Natural killer cell treated with Interleukin-12 subunit alpha and Interleukin-12 subunit beta and Interleukin-15 and Interleukin-18, amount 100 ng/mL, for 72 hours (primary cell): ENCODE measurements at regions not wholly inside any gene's neighbourhood (a gene's known extent, or its start where the extent isn't known, plus 50 kb on each side); places are given as distances from the start of the nearest gene placed in this dataset.
"Not testable (repeated sequence)": the region's sequence is repeated elsewhere in the genome, so short reads cannot be mapped to it uniquely, and the experiment has no call there.

Experiments
- ATAC-seq, 2 donors: fragments of 150-1000 bp; cut with Tn5 transposase in 1 of 2; sonication (Bioruptor Pico), chemical (Tn5 transposase) in 1 of 2; 2 replicates each; pipeline ENCODE4 v1.10.0; 2021
- DNase-seq: peaks from one replicate; pipeline ENCODE4 v3.0.0; 2022; ENCODE audit warnings: low spot score
- H3K27ac Mint-ChIP-seq, 2 donors: 1 replicate in 1 of 2; 2 replicates in 1 of 2; pipeline ENCODE4 v1.8.0; 2022; ENCODE audit warnings: mixed read lengths in 2 of 2, mild to moderate bottlenecking in 1 of 2, moderate library complexity in 1 of 2
- H3K27me3 Mint-ChIP-seq, 2 donors: 1 replicate in 1 of 2; 2 replicates in 1 of 2; pipeline ENCODE4 v1.8.0; 2022; ENCODE audit warnings: mixed read lengths in 2 of 2
- H3K36me3 Mint-ChIP-seq: one replicate; pipeline ENCODE4 v1.8.0; 2022; ENCODE audit warnings: mixed read lengths
- H3K4me1 Mint-ChIP-seq, 2 donors: 1 replicate in 1 of 2; 2 replicates in 1 of 2; pipeline ENCODE4 v1.8.0; 2022; ENCODE audit warnings: low read depth in 2 of 2, mixed read lengths in 2 of 2, mild to moderate bottlenecking in 1 of 2
- H3K4me3 Mint-ChIP-seq: one replicate; pipeline ENCODE4 v1.8.0; 2022; ENCODE audit warnings: mixed read lengths
- H3K9me3 Mint-ChIP-seq: 2 replicates; pipeline ENCODE4 v1.8.0; 2022; ENCODE audit warnings: mixed read lengths

DNA sequence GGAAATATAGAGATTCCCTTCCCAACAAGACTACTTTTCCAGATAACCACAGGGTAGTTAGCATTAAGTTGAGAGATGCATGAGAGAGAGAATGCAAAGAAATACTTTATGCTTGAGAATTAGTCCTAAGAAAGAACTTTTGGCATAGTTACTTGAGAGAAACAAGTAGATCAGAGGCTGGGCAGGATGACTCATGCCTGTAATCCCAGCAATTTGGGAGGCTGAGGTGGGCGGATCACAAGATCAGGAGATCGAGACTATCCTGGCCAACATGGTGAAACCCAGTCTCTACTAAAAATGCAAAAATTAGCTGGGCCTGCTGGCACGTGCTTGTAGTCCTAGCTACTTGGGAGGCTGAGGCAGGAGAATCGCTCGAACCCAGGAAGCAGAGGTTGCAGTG, 276.5 kb downstream of the SEMA3D start:
- H3K36me3 Mint-ChIP-seq, DNase-seq, H3K27ac Mint-ChIP-seq, H3K4me1 Mint-ChIP-seq, H3K27me3 Mint-ChIP-seq, H3K9me3 Mint-ChIP-seq, ATAC-seq, H3K4me3 Mint-ChIP-seq: not testable (repeated sequence)

DNA sequence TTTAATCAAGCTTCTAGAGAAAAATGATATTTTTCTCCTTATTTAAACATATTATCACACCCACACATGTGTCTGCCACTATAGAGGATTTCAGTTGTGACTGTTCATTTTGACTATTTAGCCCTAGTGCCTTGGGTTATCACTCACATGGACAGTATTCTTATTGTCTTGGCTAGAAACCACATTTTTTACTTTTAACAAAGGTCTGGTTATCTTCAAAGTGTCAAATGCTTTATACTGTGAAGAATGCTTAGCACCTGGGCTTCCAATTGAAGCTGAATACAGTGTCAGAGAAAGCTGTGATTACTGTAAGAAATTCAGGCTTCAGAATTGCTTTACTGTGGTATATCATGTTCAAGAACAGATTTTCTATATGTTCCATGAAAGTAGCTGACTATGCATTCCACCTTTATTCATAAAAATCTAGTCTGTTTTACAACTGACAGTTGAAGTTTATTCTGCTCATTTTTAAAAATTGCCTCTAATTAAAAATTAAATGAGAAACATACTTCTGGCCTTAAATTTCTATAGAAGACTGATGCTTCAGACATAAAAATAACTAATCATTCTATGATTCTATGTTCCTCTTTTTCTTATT, 278.6 kb downstream of the SEMA3D start:
- Mint-ChIP-seq H3K27me3 (no peaks in the 10 kb centered on the region), H3K36me3 (peaks cover 2% of the 10 kb centered on the region), H3K9me3 (peaks cover 10% of the 10 kb centered on the region), H3K27ac (no peak overlapping the region), H3K4me1 (no peaks in the 10 kb centered on the region), H3K4me3 (no peak overlapping the region)
- ATAC-seq (no peak), DNase-seq (no peak)

DNA sequence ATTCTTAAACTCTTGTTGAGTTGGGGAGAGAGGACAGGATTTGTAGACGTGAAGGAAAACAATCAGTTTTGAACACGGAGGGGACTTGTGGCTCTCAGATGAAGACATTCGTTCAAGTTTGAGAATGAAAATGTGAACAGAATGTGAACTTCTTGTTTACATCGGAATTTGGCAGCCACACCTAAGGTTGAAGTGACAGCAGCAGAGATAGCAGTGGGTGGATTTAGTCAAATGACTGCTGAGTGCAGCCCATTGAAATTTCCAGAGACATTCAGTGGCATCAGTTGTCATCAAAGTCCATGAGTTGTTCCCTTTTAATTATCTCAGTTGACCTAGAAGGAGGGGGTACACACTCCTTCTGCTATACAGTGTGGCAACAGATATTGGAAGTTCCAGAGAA, 280.0 kb downstream of the SEMA3D start:
- H3K27ac Mint-ChIP-seq: no peak overlapping the region
- H3K9me3 Mint-ChIP-seq: peaks cover 16% of the 10 kb centered on the region
- no peaks in the 10 kb centered on the region for H3K4me1 Mint-ChIP-seq
- peaks cover 5% of the 10 kb centered on the region for H3K36me3 Mint-ChIP-seq
- DNase-seq: no peak
- no peak for ATAC-seq
- H3K4me3 Mint-ChIP-seq: no peak overlapping the region
- H3K27me3 Mint-ChIP-seq: no peaks in the 10 kb centered on the region

DNA sequence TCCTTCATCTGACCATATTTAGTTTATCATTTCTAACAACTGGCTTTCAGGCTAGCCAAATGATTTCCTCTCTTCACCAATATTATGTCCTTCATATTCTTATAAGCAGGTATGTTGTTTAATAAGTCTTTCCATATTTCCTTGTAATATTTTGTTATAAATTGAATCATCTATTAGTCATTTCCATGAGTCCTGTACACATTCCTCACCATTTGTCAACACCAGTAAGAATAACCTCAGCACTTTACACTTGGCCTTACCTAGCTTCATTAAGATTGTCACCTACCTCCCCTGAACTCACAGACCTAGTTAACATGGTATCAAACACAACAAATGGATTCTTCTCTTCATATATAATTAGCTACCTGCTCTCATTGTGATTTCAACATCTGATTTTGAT, 282.3 kb downstream of the SEMA3D start:
- Mint-ChIP-seq H3K4me1 (no peaks in the 10 kb centered on the region), H3K36me3 (peaks cover 5% of the 10 kb centered on the region), H3K9me3 (peaks cover 11% of the 10 kb centered on the region), H3K27me3 (no peaks in the 10 kb centered on the region), H3K27ac (no peak overlapping the region), H3K4me3 (no peak overlapping the region)
- ATAC-seq (no peak), DNase-seq (no peak)

DNA sequence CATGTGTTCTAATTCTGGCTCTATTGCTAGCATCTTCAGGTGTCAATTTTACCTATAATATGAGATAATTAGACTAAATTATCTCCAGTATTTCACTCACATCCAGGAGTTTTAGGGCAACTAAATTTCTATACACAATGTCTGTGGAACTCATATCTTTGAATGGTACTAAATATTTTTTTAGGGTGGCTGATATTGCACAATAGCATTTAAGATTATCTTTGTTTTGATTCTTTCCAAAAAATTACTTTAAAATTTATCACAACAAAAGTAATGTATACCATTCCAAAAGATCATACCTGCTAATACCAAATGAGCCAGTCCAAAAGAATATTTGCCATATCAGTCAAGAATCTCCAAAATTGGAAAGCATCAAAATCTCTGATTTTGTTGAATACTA, 285.5 kb downstream of the SEMA3D start:
- DNase-seq: no peak
- no peaks in the 10 kb centered on the region for H3K4me1 Mint-ChIP-seq
- no peaks in the 10 kb centered on the region for H3K27me3 Mint-ChIP-seq
- H3K27ac Mint-ChIP-seq: no peak overlapping the region
- H3K9me3 Mint-ChIP-seq: peaks cover 19% of the 10 kb centered on the region
- peaks cover 9% of the 10 kb centered on the region for H3K36me3 Mint-ChIP-seq
- no peak overlapping the region for H3K4me3 Mint-ChIP-seq
- no peak for ATAC-seq

DNA sequence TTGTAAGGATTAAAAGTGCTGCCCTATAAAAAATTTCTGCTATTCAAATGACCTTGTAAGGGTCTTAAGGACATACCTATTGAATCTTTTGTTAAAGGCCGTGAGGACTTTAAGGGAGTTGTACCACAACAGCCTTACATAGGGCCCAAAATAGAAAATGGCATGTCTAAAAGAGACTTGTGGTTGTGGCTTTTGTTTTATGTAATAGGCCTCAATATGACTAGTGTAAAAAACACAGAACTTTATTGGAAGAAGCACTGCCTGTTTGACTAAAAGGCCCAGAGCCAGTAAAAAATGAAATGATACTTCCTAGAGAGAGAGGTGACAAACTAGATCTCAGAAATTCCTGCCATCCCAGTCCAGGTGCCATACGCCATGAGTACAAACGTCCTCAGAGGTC, 286.6 kb downstream of the SEMA3D start:
- Mint-ChIP-seq H3K27ac (no peak overlapping the region), H3K27me3 (no peaks in the 10 kb centered on the region), H3K36me3 (peaks cover 9% of the 10 kb centered on the region), H3K9me3 (peaks cover 21% of the 10 kb centered on the region), H3K4me3 (no peak overlapping the region), H3K4me1 (no peaks in the 10 kb centered on the region)
- no peak for DNase-seq
- no peak for ATAC-seq

DNA sequence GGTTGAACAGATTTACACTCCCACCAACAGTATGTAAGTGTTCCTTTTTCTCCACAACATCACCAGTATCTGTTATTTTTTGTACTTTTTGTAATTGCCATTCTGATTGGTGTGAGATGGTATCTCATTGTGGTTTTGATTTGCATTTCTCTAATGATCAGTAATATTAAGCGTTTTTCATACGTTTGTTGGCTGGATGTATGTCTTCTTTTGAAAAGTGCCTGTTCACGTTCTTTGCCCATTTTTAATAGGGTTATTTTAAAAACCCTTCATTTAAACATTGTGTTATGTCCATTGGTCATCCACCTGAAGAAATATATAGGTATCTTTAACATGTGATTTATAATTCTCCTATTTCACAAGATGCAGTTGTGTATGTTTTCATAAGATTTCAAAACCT, 291.3 kb downstream of the SEMA3D start:
- DNase-seq: no peak
- H3K27ac Mint-ChIP-seq: no peak overlapping the region
- no peak overlapping the region for H3K4me3 Mint-ChIP-seq
- no peaks in the 10 kb centered on the region for H3K27me3 Mint-ChIP-seq
- no peaks in the 10 kb centered on the region for H3K4me1 Mint-ChIP-seq
- H3K9me3 Mint-ChIP-seq: peaks cover 12% of the 10 kb centered on the region
- no peak for ATAC-seq
- peaks cover 4% of the 10 kb centered on the region for H3K36me3 Mint-ChIP-seq

DNA sequence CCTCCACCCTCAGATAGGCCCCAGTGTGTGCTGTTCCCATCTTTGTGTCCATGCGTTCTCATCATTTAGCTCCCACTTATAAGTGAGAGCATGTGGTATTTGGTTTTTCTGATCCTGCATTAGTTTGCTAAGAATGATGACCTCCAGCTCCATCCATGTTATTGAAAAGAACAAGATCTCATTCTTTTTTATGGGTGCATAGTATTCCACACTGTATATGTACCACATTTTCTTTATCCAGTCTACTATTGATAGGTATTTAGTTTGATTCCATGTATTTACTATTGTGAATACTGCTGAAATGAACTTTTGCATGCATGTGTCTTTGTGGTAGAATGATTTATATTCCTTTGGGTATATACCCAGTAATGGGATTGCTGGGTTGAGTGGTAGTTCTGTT, 303.3 kb downstream of the SEMA3D start:
- not testable (repeated sequence) for H3K27ac Mint-ChIP-seq, H3K27me3 Mint-ChIP-seq, H3K36me3 Mint-ChIP-seq, H3K4me3 Mint-ChIP-seq, H3K4me1 Mint-ChIP-seq, ATAC-seq, DNase-seq
- H3K9me3 Mint-ChIP-seq: peaks cover 29% of the 10 kb centered on the region

DNA sequence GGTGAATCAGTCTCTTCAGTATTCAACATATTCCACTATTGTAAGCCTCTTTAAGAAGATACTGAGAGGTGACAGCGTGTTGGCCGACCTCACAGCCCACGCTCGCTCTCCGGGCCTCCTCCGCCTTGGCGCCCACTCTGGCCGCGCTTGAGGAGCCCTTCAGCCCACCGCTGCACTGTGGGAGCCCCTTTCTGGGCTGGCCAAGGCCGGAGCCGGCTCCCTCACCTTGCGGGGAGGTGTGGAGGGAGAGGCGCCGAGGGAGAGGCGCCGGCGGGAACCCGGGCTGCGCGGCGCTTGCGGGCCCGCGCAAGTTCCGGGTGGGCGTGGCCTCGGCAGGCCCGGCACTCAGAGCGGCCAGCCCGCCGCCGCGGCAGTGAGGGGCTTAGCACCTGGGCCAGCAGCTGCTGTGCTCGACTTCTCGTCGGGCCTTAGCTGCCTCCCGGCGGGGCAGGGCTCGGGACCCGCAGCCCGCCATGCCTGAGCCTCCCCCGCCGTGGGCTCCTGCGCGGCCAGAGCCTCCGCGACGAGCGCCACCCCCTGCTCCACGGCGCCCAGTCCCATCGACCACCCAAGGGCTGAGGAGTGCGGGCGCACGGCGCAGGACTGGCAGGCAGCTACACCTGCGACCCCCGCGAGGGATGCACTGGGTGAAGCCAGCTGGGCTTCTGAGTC, 306.4 kb downstream of the SEMA3D start:
- not testable (repeated sequence) for H3K4me1 Mint-ChIP-seq, H3K27ac Mint-ChIP-seq, H3K4me3 Mint-ChIP-seq, H3K27me3 Mint-ChIP-seq, ATAC-seq, DNase-seq, H3K36me3 Mint-ChIP-seq
- H3K9me3 Mint-ChIP-seq: peaks cover 12% of the 10 kb centered on the region

DNA sequence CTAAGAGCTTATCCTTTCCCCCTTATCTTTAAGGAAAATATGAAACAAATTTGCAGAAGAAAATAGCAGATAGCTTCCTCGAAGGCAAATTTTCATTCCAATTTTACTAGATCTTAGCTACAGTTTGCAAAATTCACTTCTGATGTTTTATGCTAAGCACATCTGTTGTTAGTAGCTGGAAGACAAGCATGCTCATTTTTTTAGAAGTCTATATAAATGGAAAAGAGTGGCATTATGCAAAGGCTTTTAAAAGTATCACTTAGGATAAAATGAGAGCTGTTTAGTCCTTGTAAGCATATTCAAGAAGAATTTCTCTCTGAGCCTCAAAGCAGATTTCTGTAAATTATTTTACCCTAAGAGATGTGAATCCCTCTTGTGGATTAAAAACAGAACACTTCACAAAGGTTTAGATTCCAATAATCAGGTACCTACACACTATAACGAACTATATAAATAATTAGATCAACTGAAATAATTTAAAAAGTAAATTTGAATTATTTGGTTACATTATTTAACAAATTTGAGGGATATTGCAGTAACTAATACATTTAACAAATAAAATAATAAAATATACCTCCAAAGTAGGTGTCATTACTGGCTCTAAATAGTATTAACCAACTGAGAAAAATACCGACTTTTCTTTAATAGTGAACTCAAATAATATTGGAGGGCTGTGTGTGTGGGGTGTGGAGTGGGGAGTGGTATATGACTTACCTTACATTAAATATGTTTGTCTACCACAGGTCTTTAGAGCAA, 307.1 kb downstream of the SEMA3D start:
- Mint-ChIP-seq H3K27ac (no peak overlapping the region), H3K27me3 (no peaks in the 10 kb centered on the region), H3K4me1 (no peaks in the 10 kb centered on the region), H3K36me3 (no peaks in the 10 kb centered on the region), H3K9me3 (peaks cover 9% of the 10 kb centered on the region), H3K4me3 (no peak overlapping the region)
- DNase-seq (no peak), ATAC-seq (no peak)

DNA sequence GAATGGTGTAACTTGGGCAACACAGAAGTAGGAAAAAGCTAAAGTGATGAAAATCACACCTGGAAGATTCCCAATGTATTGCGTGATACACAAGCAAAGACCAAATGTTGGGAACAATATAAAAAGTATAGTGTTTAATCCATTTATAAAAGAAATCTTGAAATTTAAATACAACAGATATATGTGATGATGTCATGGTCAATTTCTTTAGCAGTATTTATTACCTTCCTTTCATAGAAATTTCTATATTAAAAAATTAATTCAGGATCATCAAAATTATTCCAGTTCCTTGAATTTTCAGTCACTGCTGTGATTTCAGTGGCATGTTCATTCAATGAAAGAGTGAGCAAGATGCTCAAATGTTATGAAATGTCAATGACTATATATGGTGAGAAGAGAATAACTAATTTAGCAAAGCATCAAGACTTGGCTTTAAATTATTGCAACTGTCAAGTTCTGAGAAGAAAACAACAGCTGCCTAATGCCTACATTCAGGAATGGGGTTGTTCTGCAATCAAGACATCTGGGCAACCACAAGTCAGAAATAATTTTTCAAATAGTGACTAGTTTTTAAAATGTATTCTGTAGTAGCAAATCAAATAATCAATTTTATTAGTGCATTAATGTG, 308.8 kb downstream of the SEMA3D start:
- Mint-ChIP-seq H3K36me3 (no peaks in the 10 kb centered on the region), H3K4me3 (no peak overlapping the region), H3K4me1 (no peaks in the 10 kb centered on the region), H3K9me3 (peaks cover 4% of the 10 kb centered on the region), H3K27ac (no peak overlapping the region), H3K27me3 (no peaks in the 10 kb centered on the region)
- no peak for ATAC-seq
- no peak for DNase-seq

DNA sequence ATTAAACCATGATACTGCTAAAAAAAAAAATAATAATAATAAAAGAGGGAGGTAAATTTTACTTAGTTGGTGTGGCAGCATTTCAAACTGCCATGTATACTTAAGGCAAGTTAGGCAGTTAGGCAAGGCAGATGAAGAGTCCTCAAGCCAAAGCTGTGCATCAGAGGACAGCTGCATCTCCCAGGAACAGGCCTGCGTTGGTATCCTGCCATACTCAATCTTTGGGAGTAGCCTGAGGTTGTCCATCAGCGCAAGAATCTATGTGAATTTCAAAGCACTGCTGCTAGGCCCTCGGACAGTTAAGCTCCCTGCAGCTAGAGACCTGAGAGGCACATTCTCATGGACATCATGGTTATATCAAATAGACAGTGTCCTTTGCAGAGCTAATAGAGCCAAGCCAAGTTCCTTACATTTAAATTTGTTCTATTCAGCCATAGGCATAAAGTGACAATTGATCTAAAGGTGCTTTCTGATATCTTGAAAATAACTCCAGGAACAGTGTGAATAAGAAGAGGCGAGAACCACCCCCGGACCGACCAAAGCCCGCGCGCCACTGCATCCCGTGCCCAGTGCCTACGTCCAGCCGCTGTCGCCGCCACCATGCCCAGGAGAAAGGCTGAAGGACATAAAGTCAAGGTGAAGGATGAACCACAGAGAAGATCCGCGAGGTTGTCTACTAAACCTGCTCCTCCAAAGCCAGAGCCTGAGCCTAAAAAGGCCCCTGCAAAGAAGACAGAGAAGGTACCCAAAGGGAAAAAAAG, 310.6 kb downstream of the SEMA3D start:
- Mint-ChIP-seq H3K27ac (no peak overlapping the region), H3K36me3 (peaks cover 6% of the 10 kb centered on the region), H3K9me3 (peaks cover 6% of the 10 kb centered on the region), H3K4me3 (no peak overlapping the region), H3K27me3 (no peaks in the 10 kb centered on the region), H3K4me1 (no peaks in the 10 kb centered on the region)
- DNase-seq (no peak), ATAC-seq (no peak)

DNA sequence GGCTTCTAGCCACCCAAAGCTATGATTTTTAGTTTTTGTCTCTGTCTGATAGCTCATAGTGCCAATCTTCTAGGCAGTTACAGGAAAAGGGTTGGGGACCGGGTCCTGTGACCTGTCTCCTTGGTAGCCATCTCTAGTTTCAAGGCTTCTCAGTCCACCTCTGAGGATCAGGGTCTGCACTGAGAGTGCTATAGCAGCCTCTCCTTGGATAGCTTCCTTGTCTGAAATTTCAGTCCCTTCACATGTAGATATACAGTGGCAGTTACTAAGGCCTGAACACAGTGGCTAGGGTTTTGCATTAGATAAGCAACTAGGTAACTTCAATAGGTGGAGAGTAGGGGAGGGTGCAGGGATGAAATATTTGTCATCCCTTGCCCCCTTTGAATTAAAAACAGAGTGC, 321.3 kb downstream of the SEMA3D start:
- peaks cover 5% of the 10 kb centered on the region for H3K9me3 Mint-ChIP-seq
- H3K27me3 Mint-ChIP-seq: no peaks in the 10 kb centered on the region

More for the DNA sequence above, 321.3 kb downstream of the SEMA3D start:
- H3K4me1 Mint-ChIP-seq: no peaks in the 10 kb centered on the region
- DNase-seq (no peak), ATAC-seq (no peak)
- no peaks in the 10 kb centered on the region for H3K36me3 Mint-ChIP-seq
- H3K27ac Mint-ChIP-seq: no peak overlapping the region
- H3K4me3 Mint-ChIP-seq: no peak overlapping the region
